Endothelial cell of umbilical vein (primary cell): ENCODE measurements at regions not wholly inside any gene's neighbourhood (a gene's known extent, or its start where the extent isn't known, plus 50 kb on each side); places are given as distances from the start of the nearest gene placed in this dataset.

Experiments used
- BruUV-seq: library from RNA; stranded (reverse); fragments of 400-500 nt; replicated peaks from 2 replicates; lab custom pipeline; 2021; lab: Mats Ljungman, UMichigan
- CTCF ChIA-PET: fragments of 300-600, 350-600 bp; sonication (Branson Sonifier 250); formaldehyde crosslinking; loops from one replicate; lab custom pipeline; 2021; ENCODE audit warnings: antibody characterized with exemption, inconsistent platforms; lab: Charles Lee
- POLR2A ChIA-PET: fragments of 300-600, 350-600 bp; sonication (Branson Sonifier 250); formaldehyde crosslinking; loops from one replicate; lab custom pipeline; 2021; ENCODE audit warnings: antibody characterized with exemption, inconsistent platforms; lab: Charles Lee
- DNase-seq: peaks from one replicate; pipeline ENCODE4 v3.0.0-alpha.2; 2011; ENCODE audit warnings: low read depth, low spot score
- FAIRE-seq: peaks from 2 replicates; lab custom pipeline; 2011; peaks lifted over from hg19 to GRCh38; lab: Jason Lieb, UNC
- H2AFZ ChIP-seq: 2 replicates; pipeline ENCODE4 v1.6.0; 2012; ENCODE audit warnings: low read depth, low read length, control low read depth, inconsistent platforms
- H3K27ac ChIP-seq: 2 replicates; pipeline ENCODE4 v1.5.1; 2011; ENCODE audit warnings: low read depth, mild to moderate bottlenecking, control low read depth, low read length, moderate library complexity; ENCODE audit not compliant: insufficient read depth
- H3K27me3 ChIP-seq, 2 experiments: 2 replicates each; pipeline versions ENCODE4 v1.6.0 to v1.6.1; 2011; ENCODE audit warnings: low read length in 2 of 2, mixed read lengths in 1 of 2; ENCODE audit not compliant: control insufficient read depth in 2 of 2, insufficient read depth in 2 of 2
- H3K36me3 ChIP-seq, 2 experiments: 2 replicates in 1 of 2; 3 replicates in 1 of 2; pipeline ENCODE4 v1.5.1; 2011; ENCODE audit warnings: low read length in 2 of 2, mild to moderate bottlenecking in 1 of 2, moderate library complexity in 1 of 2; ENCODE audit not compliant: control insufficient read depth in 2 of 2, insufficient read depth in 2 of 2; ENCODE audit errors: extremely low read depth in 1 of 2
- H3K4me1 ChIP-seq: 3 replicates; pipeline ENCODE4 v1.5.1; 2011; ENCODE audit warnings: mild to moderate bottlenecking, low read length; ENCODE audit not compliant: control insufficient read depth, insufficient read depth; ENCODE audit errors: extremely low read depth
- H3K4me2 ChIP-seq: 2 replicates; pipeline ENCODE4 v1.6.1; 2011; ENCODE audit warnings: low read length, control low read depth, mixed read lengths; ENCODE audit not compliant: insufficient read depth
- H3K4me3 ChIP-seq, 3 experiments: fragments of 200-600 bp in 1 of 3; sonication (generic), shearing (Covaris generic) in 1 of 3; replicated peaks in 1 of 3; 2 replicates each; pipeline ENCODE4 v1.5.1; 2011 to 2016; ENCODE audit warnings: control low read depth in 3 of 3, low read length in 3 of 3, mild to moderate bottlenecking in 2 of 3, inconsistent platforms in 1 of 3, low read depth in 1 of 3, moderate library complexity in 1 of 3; ENCODE audit not compliant: insufficient read depth in 1 of 3
- H3K79me2 ChIP-seq: 2 replicates; pipeline ENCODE4 v1.6.0; 2012; ENCODE audit warnings: low read length, inconsistent platforms; ENCODE audit not compliant: control insufficient read depth, insufficient read depth
- H3K9ac ChIP-seq: replicated peaks from 2 replicates; pipeline ENCODE3; 2011; ENCODE audit warnings: low read length, control low read depth; ENCODE audit not compliant: insufficient read depth; ENCODE audit errors: extremely low read depth
- H3K9me1 ChIP-seq: replicated peaks from 3 replicates; pipeline ENCODE4 v1.6.0; 2011; ENCODE audit warnings: mild to moderate bottlenecking, low read length; ENCODE audit not compliant: control insufficient read depth, insufficient read depth; ENCODE audit errors: extremely low read depth
- H3K9me3 ChIP-seq: replicated peaks from 2 replicates; pipeline ENCODE4 v1.5.1; 2012; ENCODE audit warnings: low read length, inconsistent platforms; ENCODE audit not compliant: control insufficient read depth, insufficient read depth
- H4K20me1 ChIP-seq: replicated peaks from 2 replicates; pipeline ENCODE3; 2011; ENCODE audit warnings: mild to moderate bottlenecking, low read length; ENCODE audit not compliant: control insufficient read depth, insufficient read depth; ENCODE audit errors: extremely low read depth
- GATA2 ChIP-seq: IDR thresholded peaks from 2 replicates; pipeline ENCODE4 v1.7.0; 2011; ENCODE audit warnings: low read depth, mild to moderate bottlenecking, moderate library complexity, mixed read lengths, low read length; ENCODE audit not compliant: insufficient read length, insufficient read depth
- JUN ChIP-seq: IDR thresholded peaks from 2 replicates; pipeline ENCODE4 v1.6.1; 2011; ENCODE audit warnings: borderline replicate concordance, low read depth; ENCODE audit not compliant: insufficient read length, insufficient read depth
- POLR2A ChIP-seq: IDR thresholded peaks from 2 replicates; pipeline ENCODE4 v1.6.1; 2012; ENCODE audit warnings: low read depth, mild to moderate bottlenecking, control low read depth, low read length
- POLR2AphosphoS5 ChIP-seq: IDR thresholded peaks from 2 replicates; pipeline ENCODE4 v1.6.1; 2012; ENCODE audit warnings: low read depth, mild to moderate bottlenecking, control low read depth, low read length, moderate library complexity; ENCODE audit not compliant: insufficient read depth
- dilution Hi-C: fragments of 300-500 bp; cut with MboI; formaldehyde crosslinking; loops from one replicate; pipeline ENCODE4 v1.15.0; 2019; ENCODE audit warnings: low sequenced_read_pairs; ENCODE audit not compliant: extremely low pct_ligation_motif_present
- intact Hi-C: fragments of 100-400 bp; cut with micrococcal nuclease; formaldehyde crosslinking; loops from one replicate; pipeline ENCODE4 v1.10.0; 2022
- TF ChIP-seq, protein P1 (sequence below), 2 donors: IDR thresholded peaks; 1 replicate in 1 of 2; 2 replicates in 1 of 2; pipeline ENCODE4 v1.5.1; 2011; ENCODE audit warnings: low read length in 2 of 2, mild to moderate bottlenecking in 2 of 2, moderate library complexity in 2 of 2, control low read depth in 1 of 2, inconsistent platforms in 1 of 2, low read depth in 1 of 2; ENCODE audit not compliant: insufficient read depth in 1 of 2; ENCODE audit errors: extremely low read depth in 1 of 2

DNA sequence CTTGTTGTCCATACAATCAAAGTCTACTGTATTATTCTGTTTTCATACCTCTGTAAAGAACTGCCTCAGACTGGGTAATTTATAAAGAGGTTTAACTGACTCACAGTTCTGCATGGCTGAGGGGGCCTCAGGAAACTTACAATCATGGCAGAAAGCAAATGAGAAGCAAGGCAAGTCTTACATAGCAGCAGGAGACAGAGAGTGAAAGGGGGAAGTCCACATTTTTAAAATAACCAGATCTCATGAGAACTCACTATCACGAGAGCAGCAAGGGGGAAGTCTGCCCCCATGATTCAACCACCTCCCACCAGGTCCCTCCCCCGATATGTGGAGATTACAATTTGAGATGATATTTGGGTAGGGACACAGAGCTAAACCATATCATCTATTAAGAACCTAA lies 724.6 kb upstream of the CBLB start:
- Histone ChIP-seq H3K4me2 (no peak overlapping the region), H3K27me3 (no peaks in the 10 kb centered on the region), H3K9me1 (no peaks in the 10 kb centered on the region), H2AFZ (no peak overlapping the region), H3K27ac (no peak overlapping the region), H3K4me3 (no peak overlapping the region), H3K9me3 (no peaks in the 10 kb centered on the region), H3K36me3 (no peaks in the 10 kb centered on the region), H3K4me1 (no peaks in the 10 kb centered on the region), H4K20me1 (no peaks in the 10 kb centered on the region), H3K9ac (no peak overlapping the region), H3K79me2 (no peaks in the 10 kb centered on the region)
- no peak for TF ChIP-seq JUN
- TF ChIP-seq GATA2, result no peak
- TF ChIP-seq, protein P1, sequence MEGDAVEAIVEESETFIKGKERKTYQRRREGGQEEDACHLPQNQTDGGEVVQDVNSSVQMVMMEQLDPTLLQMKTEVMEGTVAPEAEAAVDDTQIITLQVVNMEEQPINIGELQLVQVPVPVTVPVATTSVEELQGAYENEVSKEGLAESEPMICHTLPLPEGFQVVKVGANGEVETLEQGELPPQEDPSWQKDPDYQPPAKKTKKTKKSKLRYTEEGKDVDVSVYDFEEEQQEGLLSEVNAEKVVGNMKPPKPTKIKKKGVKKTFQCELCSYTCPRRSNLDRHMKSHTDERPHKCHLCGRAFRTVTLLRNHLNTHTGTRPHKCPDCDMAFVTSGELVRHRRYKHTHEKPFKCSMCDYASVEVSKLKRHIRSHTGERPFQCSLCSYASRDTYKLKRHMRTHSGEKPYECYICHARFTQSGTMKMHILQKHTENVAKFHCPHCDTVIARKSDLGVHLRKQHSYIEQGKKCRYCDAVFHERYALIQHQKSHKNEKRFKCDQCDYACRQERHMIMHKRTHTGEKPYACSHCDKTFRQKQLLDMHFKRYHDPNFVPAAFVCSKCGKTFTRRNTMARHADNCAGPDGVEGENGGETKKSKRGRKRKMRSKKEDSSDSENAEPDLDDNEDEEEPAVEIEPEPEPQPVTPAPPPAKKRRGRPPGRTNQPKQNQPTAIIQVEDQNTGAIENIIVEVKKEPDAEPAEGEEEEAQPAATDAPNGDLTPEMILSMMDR (IDR thresholded peaks at IDR 0.05; ENCODE audit: extremely low read depth in 1 of 2, insufficient read depth in 1 of 2, low read depth in 1 of 2, low read length in 2 of 2), result no peak
- dilution Hi-C loops, result no loop called here
- FAIRE-seq (no peak), DNase-seq (no peak)
- CTCF ChIA-PET, result no interaction called here
- BruUV-seq, result no TSS peak
- intact Hi-C loops, result no loop called here
- POLR2A ChIA-PET, result no interaction called here

GRCh38 chr3:106609666-106610301 lies 741.0 kb upstream of the CBLB start:
- no peaks in the 10 kb centered on the region for H4K20me1 ChIP-seq
- BruUV-seq, result no TSS peak
- no peaks in the 10 kb centered on the region for H3K36me3 ChIP-seq
- dilution Hi-C loops, result no loop called here
- ChIA-PET CTCF (interaction anchor here (0.6 to 4.4 kb wide), 44 partner anchors 8 to 1243 kb away, joined by 3 to 56 read pairs (median 4); partner anchors contain the start of gene ALCAM), POLR2A (no interaction called here)
- no peaks in the 10 kb centered on the region for H3K27me3 ChIP-seq
- H3K27ac ChIP-seq, result no peak overlapping the region
- H3K4me3 ChIP-seq, result no peak overlapping the region
- FAIRE-seq, result peak; percentile 81
- peak; percentile 92 for DNase-seq
- TF ChIP-seq POLR2AphosphoS5 (no peak), GATA2 (no peak), POLR2A (no peak)
- TF ChIP-seq, protein P1 (IDR thresholded peaks at IDR 0.05; ENCODE audit: extremely low read depth in 1 of 2, insufficient read depth in 1 of 2, low read depth in 1 of 2, low read length in 2 of 2), result peak; percentile 75 to 90
- peaks cover 1% of the 10 kb centered on the region for H3K9me3 ChIP-seq
- no peaks in the 10 kb centered on the region for H3K79me2 ChIP-seq
- H3K4me1 ChIP-seq, result peaks cover 18% of the 10 kb centered on the region
- H3K9me1 ChIP-seq, result no peaks in the 10 kb centered on the region
- H3K4me2 ChIP-seq, result no peak overlapping the region
- no peak overlapping the region for H3K9ac ChIP-seq
- intact Hi-C loops, result loop anchor here (1.0 to 10.0 kb wide), 8 partner anchors 119 to 1240 kb away; partner anchors contain the start of gene CBLB
- H2AFZ ChIP-seq, result no peak overlapping the region
